HEK293T (cell line): ENCODE measurements at regions not wholly inside any gene's neighbourhood (a gene's known extent, or its start where the extent isn't known, plus 50 kb on each side); places are given as distances from the start of the nearest gene placed in this dataset.

Source experiments
- CTCF ChIA-PET: fragments of 350-600 bp; formaldehyde crosslinking; extraction: SDS; loops from one replicate; lab custom pipeline; 2021; ENCODE audit warnings: antibody characterized with exemption, inconsistent platforms; lab: Yijun Ruan, JAX
- POLR2A ChIA-PET: fragments of 350-600 bp; formaldehyde crosslinking; extraction: SDS; loops from one replicate; lab custom pipeline; 2020; ENCODE audit warnings: antibody characterized with exemption, inconsistent platforms; lab: Yijun Ruan, JAX
- DNase-seq: peaks from one replicate; pipeline ENCODE4 v3.0.0; 2012; ENCODE audit warnings: mixed read lengths; ENCODE audit errors: extremely low spot score
- ARNT ChIP-seq: fragments of 450-650 bp; IDR thresholded peaks from 2 replicates; pipeline ENCODE4 v1.6.1; 2017; ENCODE audit warnings: mild to moderate bottlenecking
- BHLHE40 ChIP-seq: fragments of 450-650 bp; IDR thresholded peaks from 2 replicates; pipeline ENCODE4 v1.6.1; 2016; ENCODE audit warnings: mild to moderate bottlenecking, moderate library complexity, borderline replicate concordance
- CTBP1 ChIP-seq: fragments of 450-650 bp; IDR thresholded peaks from 2 replicates; pipeline ENCODE4 v1.6.1; 2016; ENCODE audit warnings: borderline replicate concordance
- ELF4 ChIP-seq: fragments of 450-650 bp; IDR thresholded peaks from 2 replicates; pipeline ENCODE4 v1.6.1; 2017; ENCODE audit warnings: antibody characterized with exemption
- FOXA1 ChIP-seq: fragments of 450-650 bp; IDR thresholded peaks from 2 replicates; pipeline ENCODE4 v1.6.1; 2016; ENCODE audit warnings: mild to moderate bottlenecking
- FOXK2 ChIP-seq: fragments of 450-650 bp; IDR thresholded peaks from 2 replicates; pipeline ENCODE4 v1.6.1; 2016; ENCODE audit warnings: mild to moderate bottlenecking
- FOXM1 ChIP-seq: fragments of 450-650 bp; IDR thresholded peaks from 2 replicates; pipeline ENCODE4 v1.6.1; 2017; ENCODE audit warnings: mild to moderate bottlenecking, borderline replicate concordance
- HDGF ChIP-seq: fragments of 450-650 bp; IDR thresholded peaks from 2 replicates; pipeline ENCODE4 v1.6.1; 2017; ENCODE audit warnings: antibody characterized with exemption, borderline replicate concordance
- L3MBTL2 ChIP-seq: fragments of 450-650 bp; conservative IDR thresholded peaks from 2 replicates; pipeline ENCODE4 v1.6.1; 2016; ENCODE audit warnings: mild to moderate bottlenecking
- LEF1 ChIP-seq: fragments of 450-650 bp; IDR thresholded peaks from 2 replicates; pipeline ENCODE4 v1.6.1; 2017; ENCODE audit warnings: mild to moderate bottlenecking, borderline replicate concordance
- NFRKB ChIP-seq: fragments of 450-650 bp; IDR thresholded peaks from 2 replicates; pipeline ENCODE4 v1.6.1; 2016; ENCODE audit warnings: mild to moderate bottlenecking, moderate library complexity
- PKNOX1 ChIP-seq: fragments of 450-650 bp; IDR thresholded peaks from 2 replicates; pipeline ENCODE4 v1.6.1; 2016
- SP1 ChIP-seq: fragments of 450-650 bp; IDR thresholded peaks from 2 replicates; pipeline ENCODE4 v1.6.1; 2017
- SUZ12 ChIP-seq: fragments of 450-650 bp; IDR thresholded peaks from 2 replicates; pipeline ENCODE4 v1.6.1; 2016; ENCODE audit warnings: mild to moderate bottlenecking
- TARDBP ChIP-seq: fragments of 450-650 bp; IDR thresholded peaks from 2 replicates; pipeline ENCODE4 v1.6.1; 2016
- ZNF384 ChIP-seq: fragments of 450-650 bp; IDR thresholded peaks from 2 replicates; pipeline ENCODE4 v1.6.1; 2016

- TF ChIP-seq LEF1 = no peak
- no peak for TF ChIP-seq HDGF
- TF ChIP-seq L3MBTL2 = no peak
- no peak for TF ChIP-seq SP1
- no peak for TF ChIP-seq ELF4
- ChIA-PET POLR2A (no interaction called here), CTCF (no interaction called here)
- DNase-seq = no peak
Measured at GRCh38 chr5:15993919-15994318, 185.7 kb downstream of the MARCHF11 start.

- ChIA-PET CTCF (no interaction called here), POLR2A (no interaction called here)
- no peak for DNase-seq
- TF ChIP-seq CTBP1 (no peak), HDGF (no peak), NFRKB (no peak), ELF4 (no peak), ZNF384 (no peak), FOXM1 (no peak), ARNT (no peak), PKNOX1 (no peak), SUZ12 (no peak), BHLHE40 (no peak), SP1 (no peak), TARDBP (no peak), FOXA1 (no peak), L3MBTL2 (no peak), LEF1 (no peak)
Measured at GRCh38 chr5:15993334-15993733, 186.3 kb downstream of the MARCHF11 start.

- DNase-seq = no peak
- ChIA-PET CTCF (no interaction called here), POLR2A (no interaction called here)
- no peak for TF ChIP-seq FOXA1
- no peak for TF ChIP-seq ELF4
- TF ChIP-seq FOXK2 = no peak
- TF ChIP-seq FOXM1 = no peak
- TF ChIP-seq ZNF384 = no peak
- TF ChIP-seq NFRKB = no peak
- no peak for TF ChIP-seq SP1
- TF ChIP-seq BHLHE40 = no peak
- no peak for TF ChIP-seq HDGF
- TF ChIP-seq LEF1 = no peak
- no peak for TF ChIP-seq SUZ12
- TF ChIP-seq PKNOX1 = no peak
- no peak for TF ChIP-seq TARDBP
- no peak for TF ChIP-seq L3MBTL2
- TF ChIP-seq ARNT = no peak
- no peak for TF ChIP-seq CTBP1
Measured at GRCh38 chr5:15992918-15993317, 186.7 kb downstream of the MARCHF11 start.

- TF ChIP-seq ARNT (no peak), L3MBTL2 (no peak), ZNF384 (no peak), FOXA1 (no peak), ELF4 (no peak), SUZ12 (no peak), HDGF (no peak), PKNOX1 (no peak), LEF1 (no peak), CTBP1 (no peak), SP1 (no peak), FOXK2 (no peak), NFRKB (no peak), FOXM1 (no peak), BHLHE40 (no peak), TARDBP (no peak)
- DNase-seq = no peak
- ChIA-PET CTCF (interaction anchor here (0.6 to 0.7 kb wide), 2 partner anchors 142 to 643 kb away, joined by 3 to 4 read pairs; no protein-coding TSS in a partner anchor), POLR2A (no interaction called here)
Measured at GRCh38 chr5:15991586-15991985, 188.0 kb downstream of the MARCHF11 start.
